HL-60 (cell line): ENCODE measurements at regions not wholly inside any gene's neighbourhood (a gene's known extent, or its start where the extent isn't known, plus 50 kb on each side); places are given as distances from the start of the nearest gene placed in this dataset.

Source experiments
- GABPA ChIP-seq: IDR thresholded peaks from 2 replicates; pipeline ENCODE4 v1.6.1; 2012; ENCODE audit warnings: low read depth
- POLR2AphosphoS5 ChIP-seq: IDR thresholded peaks from 2 replicates; pipeline ENCODE4 v1.6.1; 2012; ENCODE audit warnings: low read depth
- REST ChIP-seq: IDR thresholded peaks from 2 replicates; pipeline ENCODE4 v1.6.1; 2012; ENCODE audit warnings: low read depth; ENCODE audit not compliant: insufficient replicate concordance
- SPI1 ChIP-seq: IDR thresholded peaks from 2 replicates; pipeline ENCODE4 v1.6.1; 2012; ENCODE audit warnings: low read depth, mild to moderate bottlenecking, borderline replicate concordance
- TF ChIP-seq, protein P1 (sequence below): IDR thresholded peaks from one replicate; pipeline ENCODE4 v1.5.1; 2011; ENCODE audit warnings: low read length, control low read depth, inconsistent platforms; ENCODE audit not compliant: insufficient read depth

DNA sequence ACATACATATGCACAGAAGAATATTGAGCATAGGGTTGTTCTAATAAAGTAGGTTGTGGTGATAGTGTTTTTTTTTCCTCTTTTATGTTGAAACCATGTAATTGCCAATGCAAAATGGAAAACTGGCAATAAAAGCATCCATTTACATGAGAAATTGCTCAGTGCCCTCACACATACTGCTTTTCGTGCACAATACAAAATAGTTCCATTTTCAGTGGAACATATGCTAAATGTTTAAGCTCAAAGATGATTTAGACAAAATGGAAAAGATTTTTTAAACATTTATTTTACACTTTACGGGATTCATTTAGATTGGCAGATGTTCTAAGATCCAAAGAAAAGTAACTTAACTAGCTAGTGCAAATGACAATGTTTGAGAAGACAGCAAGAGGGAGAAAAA, 678.1 kb upstream of the MANEA start:
- TF ChIP-seq, protein P1, sequence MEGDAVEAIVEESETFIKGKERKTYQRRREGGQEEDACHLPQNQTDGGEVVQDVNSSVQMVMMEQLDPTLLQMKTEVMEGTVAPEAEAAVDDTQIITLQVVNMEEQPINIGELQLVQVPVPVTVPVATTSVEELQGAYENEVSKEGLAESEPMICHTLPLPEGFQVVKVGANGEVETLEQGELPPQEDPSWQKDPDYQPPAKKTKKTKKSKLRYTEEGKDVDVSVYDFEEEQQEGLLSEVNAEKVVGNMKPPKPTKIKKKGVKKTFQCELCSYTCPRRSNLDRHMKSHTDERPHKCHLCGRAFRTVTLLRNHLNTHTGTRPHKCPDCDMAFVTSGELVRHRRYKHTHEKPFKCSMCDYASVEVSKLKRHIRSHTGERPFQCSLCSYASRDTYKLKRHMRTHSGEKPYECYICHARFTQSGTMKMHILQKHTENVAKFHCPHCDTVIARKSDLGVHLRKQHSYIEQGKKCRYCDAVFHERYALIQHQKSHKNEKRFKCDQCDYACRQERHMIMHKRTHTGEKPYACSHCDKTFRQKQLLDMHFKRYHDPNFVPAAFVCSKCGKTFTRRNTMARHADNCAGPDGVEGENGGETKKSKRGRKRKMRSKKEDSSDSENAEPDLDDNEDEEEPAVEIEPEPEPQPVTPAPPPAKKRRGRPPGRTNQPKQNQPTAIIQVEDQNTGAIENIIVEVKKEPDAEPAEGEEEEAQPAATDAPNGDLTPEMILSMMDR = no peak
- TF ChIP-seq POLR2AphosphoS5 (no peak), REST (no peak), SPI1 (no peak), GABPA (no peak)
